K562 (cell line): ENCODE measurements at regions not wholly inside any gene's neighbourhood (a gene's known extent, or its start where the extent isn't known, plus 50 kb on each side); places are given as distances from the start of the nearest gene placed in this dataset.

Source experiments
- BCOR ChIP-seq: fragments of 450-650 bp; IDR thresholded peaks from 2 replicates; pipeline ENCODE4 v1.6.1; 2016
- CBFA2T2 ChIP-seq: fragments of 450-650 bp; conservative IDR thresholded peaks from 2 replicates; pipeline ENCODE4 v1.6.1; 2017; ENCODE audit warnings: mild to moderate bottlenecking
- CCAR2 ChIP-seq: fragments of 200-400 bp; formaldehyde crosslinking; IDR thresholded peaks from 2 replicates; pipeline ENCODE4 v1.6.1; 2017; ENCODE audit warnings: mild to moderate bottlenecking, low read depth, low read length
- DACH1 ChIP-seq: fragments of 450-650 bp; IDR thresholded peaks from 2 replicates; pipeline ENCODE4 v1.6.1; 2018; ENCODE audit not compliant: partially characterized antibody
- ELF1 ChIP-seq: fragments of 200-800 bp; sonication (Bioruptor generic); IDR thresholded peaks from 2 replicates; pipeline ENCODE4 v1.6.1; 2016; ENCODE audit warnings: missing genetic modification characterization, missing compliant biosample characterization
- ESRRB ChIP-seq: fragments of 250-450 bp; sonication (Bioruptor Pico); IDR thresholded peaks from 2 replicates; pipeline ENCODE4 v1.5.0; 2020; ENCODE audit warnings: mild to moderate bottlenecking, moderate library complexity, borderline replicate concordance
- HDAC1 ChIP-seq, 2 experiments: fragments of 450-650 bp; IDR thresholded peaks; 2 replicates each; pipeline ENCODE4 v1.6.1; 2016 to 2017; ENCODE audit warnings: inconsistent platforms in 1 of 2, mild to moderate bottlenecking in 1 of 2, moderate library complexity in 1 of 2
- HNRNPLL ChIP-seq: fragments of 200-400 bp; formaldehyde crosslinking; IDR thresholded peaks from 2 replicates; pipeline ENCODE4 v1.6.1; 2017; ENCODE audit warnings: low read length, low read depth, mild to moderate bottlenecking; ENCODE audit not compliant: poor library complexity, severe bottlenecking
- POLR2H ChIP-seq: IDR thresholded peaks from 2 replicates; pipeline ENCODE4 v1.6.1; 2016; ENCODE audit warnings: missing genetic modification characterization, low read depth, mild to moderate bottlenecking, control low read depth, missing compliant biosample characterization, moderate library complexity
- SMARCC2 ChIP-seq: fragments of 450-650 bp; IDR thresholded peaks from 2 replicates; pipeline ENCODE4 v1.6.1; 2017; ENCODE audit warnings: antibody characterized with exemption, moderate library complexity, mild to moderate bottlenecking, low read depth
- SMC3 ChIP-seq: conservative IDR thresholded peaks from 2 replicates; pipeline ENCODE4 v1.6.1; 2011; ENCODE audit warnings: low read depth, low read length, improper control_type of control experiment; ENCODE audit not compliant: insufficient read depth
- STAG1 ChIP-seq: sonication (generic); formaldehyde crosslinking; IDR thresholded peaks from 2 replicates; pipeline ENCODE4 v1.5.0; 2020; ENCODE audit warnings: missing genetic modification reagents, borderline replicate concordance
- TAF15 ChIP-seq: fragments of 200-400 bp; formaldehyde crosslinking; IDR thresholded peaks from 2 replicates; pipeline ENCODE4 v1.6.1; 2017; ENCODE audit warnings: mild to moderate bottlenecking, low read depth, low read length, moderate library complexity
- ZMIZ1 ChIP-seq, 2 experiments: fragments of 150-350 bp in 1 of 2; IDR thresholded peaks; 2 replicates each; pipeline ENCODE4 v1.6.1; 2012 to 2016; ENCODE audit warnings: low read depth in 2 of 2, low read length in 2 of 2, mild to moderate bottlenecking in 1 of 2, moderate library complexity in 1 of 2
- ZNF592 ChIP-seq: fragments of 450-650 bp; IDR thresholded peaks from 2 replicates; pipeline ENCODE4 v1.6.1; 2017; ENCODE audit warnings: antibody characterized with exemption, mild to moderate bottlenecking
- TF ChIP-seq, protein P1 (sequence below): sonication (generic); formaldehyde crosslinking; IDR thresholded peaks from 2 replicates; pipeline ENCODE4 v1.8.0; 2023; ENCODE audit warnings: mild to moderate bottlenecking, missing genetic modification reagents

DNA sequence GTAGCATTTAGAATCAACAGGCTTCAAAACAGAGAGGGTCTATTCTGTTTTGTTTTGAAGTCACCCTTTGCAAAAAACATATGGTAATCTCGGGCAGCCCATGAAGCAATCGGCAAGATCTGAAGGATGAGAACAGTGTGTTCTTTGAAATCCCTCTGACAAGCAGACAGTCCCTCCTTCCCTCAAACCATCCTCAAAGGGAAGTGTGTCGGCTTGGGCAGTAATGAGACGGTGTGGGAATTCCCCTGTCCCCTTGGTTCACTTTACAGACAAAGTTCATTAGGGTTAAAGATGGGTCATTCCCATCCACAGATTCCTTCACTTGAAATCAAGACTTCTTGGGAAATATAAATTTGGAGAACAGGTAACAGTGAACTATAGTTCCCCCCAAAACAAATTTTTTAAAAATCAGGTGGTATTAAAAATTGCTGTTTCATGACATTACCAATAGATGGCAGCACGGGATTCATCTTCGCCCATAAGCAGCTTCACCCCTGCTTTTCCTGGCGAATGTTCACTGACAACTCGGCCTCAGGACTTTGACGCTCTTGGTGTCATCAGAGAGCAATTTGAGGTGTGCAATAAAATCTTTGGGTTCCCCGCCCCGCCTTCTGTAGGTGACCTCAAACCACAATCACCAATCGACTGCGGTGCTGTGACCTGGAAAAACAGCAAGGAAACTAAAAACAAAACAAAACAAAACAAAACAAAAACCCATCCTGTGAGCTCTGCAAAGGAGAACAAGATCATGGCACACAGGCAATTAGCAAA is 159.3 kb upstream of the TNFAIP3 start (continued):
- TF ChIP-seq, protein P1, sequence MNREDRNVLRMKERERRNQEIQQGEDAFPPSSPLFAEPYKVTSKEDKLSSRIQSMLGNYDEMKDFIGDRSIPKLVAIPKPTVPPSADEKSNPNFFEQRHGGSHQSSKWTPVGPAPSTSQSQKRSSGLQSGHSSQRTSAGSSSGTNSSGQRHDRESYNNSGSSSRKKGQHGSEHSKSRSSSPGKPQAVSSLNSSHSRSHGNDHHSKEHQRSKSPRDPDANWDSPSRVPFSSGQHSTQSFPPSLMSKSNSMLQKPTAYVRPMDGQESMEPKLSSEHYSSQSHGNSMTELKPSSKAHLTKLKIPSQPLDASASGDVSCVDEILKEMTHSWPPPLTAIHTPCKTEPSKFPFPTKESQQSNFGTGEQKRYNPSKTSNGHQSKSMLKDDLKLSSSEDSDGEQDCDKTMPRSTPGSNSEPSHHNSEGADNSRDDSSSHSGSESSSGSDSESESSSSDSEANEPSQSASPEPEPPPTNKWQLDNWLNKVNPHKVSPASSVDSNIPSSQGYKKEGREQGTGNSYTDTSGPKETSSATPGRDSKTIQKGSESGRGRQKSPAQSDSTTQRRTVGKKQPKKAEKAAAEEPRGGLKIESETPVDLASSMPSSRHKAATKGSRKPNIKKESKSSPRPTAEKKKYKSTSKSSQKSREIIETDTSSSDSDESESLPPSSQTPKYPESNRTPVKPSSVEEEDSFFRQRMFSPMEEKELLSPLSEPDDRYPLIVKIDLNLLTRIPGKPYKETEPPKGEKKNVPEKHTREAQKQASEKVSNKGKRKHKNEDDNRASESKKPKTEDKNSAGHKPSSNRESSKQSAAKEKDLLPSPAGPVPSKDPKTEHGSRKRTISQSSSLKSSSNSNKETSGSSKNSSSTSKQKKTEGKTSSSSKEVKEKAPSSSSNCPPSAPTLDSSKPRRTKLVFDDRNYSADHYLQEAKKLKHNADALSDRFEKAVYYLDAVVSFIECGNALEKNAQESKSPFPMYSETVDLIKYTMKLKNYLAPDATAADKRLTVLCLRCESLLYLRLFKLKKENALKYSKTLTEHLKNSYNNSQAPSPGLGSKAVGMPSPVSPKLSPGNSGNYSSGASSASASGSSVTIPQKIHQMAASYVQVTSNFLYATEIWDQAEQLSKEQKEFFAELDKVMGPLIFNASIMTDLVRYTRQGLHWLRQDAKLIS = no peak
- peak; percentile 68; the same call in 1 of the 2 replicates for TF ChIP-seq STAG1 (CRISPR knock-in tag)
- no peak for TF ChIP-seq CCAR2
- 0 out of 2 replicates have a peak, but pooled peaks have one; percentile 1 for TF ChIP-seq CBFA2T2
- no peak for TF ChIP-seq TAF15
- TF ChIP-seq BCOR = no peak; the same call in 1 of the 2 replicates
- peak; percentile 84 for TF ChIP-seq SMC3
- TF ChIP-seq ZNF592 = peak; percentile 55
- no peak for TF ChIP-seq ESRRB (CRISPR knock-in tag)
- no peak for TF ChIP-seq HNRNPLL
- TF ChIP-seq ELF1 (tag) = 0 out of 2 replicates have a peak, but pooled peaks have one; percentile 36
- 0 out of 4 replicates have a peak, but pooled peaks of 1 of the 2 experiments have one; percentile 10 for TF ChIP-seq HDAC1 (IDR thresholded peaks at IDR 0.05)
- TF ChIP-seq DACH1 = no peak
- TF ChIP-seq POLR2H = no peak
- no peak for TF ChIP-seq SMARCC2
- TF ChIP-seq ZMIZ1 (IDR thresholded peaks at IDR 0.05; ENCODE audit: low read depth in 2 of 2, low read length in 2 of 2) = no peak
